SK-N-MC (cell line): ENCODE measurements at regions not wholly inside any gene's neighbourhood (a gene's known extent, or its start where the extent isn't known, plus 50 kb on each side); places are given as distances from the start of the nearest gene placed in this dataset.
"Not testable (repeated sequence)": the region's sequence is repeated elsewhere in the genome, so short reads cannot be mapped to it uniquely, and the experiment has no call there.

ENCODE experiments used
- DNase-seq: peaks from one replicate; pipeline ENCODE4 v3.0.0-alpha.2; 2011; ENCODE audit warnings: low read depth, low spot score
- H3K27ac ChIP-seq: fragments of 200-600 bp; sonication (generic); 2 replicates; pipeline ENCODE4 v1.5.1; 2016; ENCODE audit warnings: mixed run types
- H3K36me3 ChIP-seq: fragments of 200-600 bp; sonication (generic); 2 replicates; pipeline ENCODE4 v1.6.1; 2017; ENCODE audit warnings: antibody characterized with exemption, low read length, mixed read lengths; ENCODE audit not compliant: insufficient read depth
- H3K4me3 ChIP-seq: fragments of 200-600 bp; sonication (generic); 2 replicates; pipeline ENCODE4 v1.5.1; 2016
- H3K9ac ChIP-seq: fragments of 200-600 bp; sonication (generic); 2 replicates; pipeline ENCODE4 v1.8.0; 2017; ENCODE audit warnings: mixed run types, mixed read lengths; ENCODE audit not compliant: insufficient read length
- H3K9me3 ChIP-seq: fragments of 200-600 bp; sonication (generic); 2 replicates; pipeline ENCODE4 v1.6.1; 2017; ENCODE audit warnings: low read depth, mild to moderate bottlenecking, antibody characterized with exemption, low read length, moderate library complexity, mixed read lengths
- EZH2 ChIP-seq: fragments of 200-600 bp; sonication (generic); IDR thresholded peaks from one replicate; pipeline ENCODE4 v1.6.1; 2017; ENCODE audit warnings: antibody characterized with exemption
- FOXP2 ChIP-seq: optimal IDR thresholded peaks from 2 replicates; pipeline ENCODE3; 2011; ENCODE audit warnings: mild to moderate bottlenecking, moderate library complexity; ENCODE audit not compliant: insufficient read depth; ENCODE audit errors: extremely low read length, control extremely low read depth
- POLR2AphosphoS5 ChIP-seq: IDR thresholded peaks from 2 replicates; pipeline ENCODE4 v1.6.1; 2012; ENCODE audit warnings: mild to moderate bottlenecking, low read depth, low read length, borderline replicate concordance

DNA sequence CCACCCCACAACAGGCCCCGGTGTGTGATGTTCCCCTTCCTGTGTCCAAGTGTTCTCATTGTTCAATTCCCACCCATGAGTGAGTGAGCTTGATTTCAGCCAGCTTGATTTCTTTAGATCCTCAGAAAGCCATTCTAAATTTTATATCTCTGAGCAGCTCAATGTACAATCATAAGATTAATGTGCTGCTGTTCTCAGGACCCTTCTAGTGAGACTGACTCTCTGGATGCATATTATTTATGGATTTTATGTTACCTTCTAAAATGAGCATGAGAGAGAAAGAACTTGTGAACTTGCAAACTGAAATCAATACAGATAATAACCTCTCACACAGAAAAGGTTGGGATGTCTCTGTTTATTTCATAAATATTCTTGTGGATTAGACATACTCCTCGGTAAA lies 1133.5 kb upstream of the TMPRSS15 start:
- Histone ChIP-seq H3K27ac (no peak overlapping the region), H3K4me3 (no peak overlapping the region), H3K9me3 (no peaks in the 10 kb centered on the region), H3K36me3 (no peaks in the 10 kb centered on the region), H3K9ac (no peak overlapping the region)
- TF ChIP-seq FOXP2 (no peak), POLR2AphosphoS5 (no peak), EZH2 (no peak)
- no peak for DNase-seq

DNA sequence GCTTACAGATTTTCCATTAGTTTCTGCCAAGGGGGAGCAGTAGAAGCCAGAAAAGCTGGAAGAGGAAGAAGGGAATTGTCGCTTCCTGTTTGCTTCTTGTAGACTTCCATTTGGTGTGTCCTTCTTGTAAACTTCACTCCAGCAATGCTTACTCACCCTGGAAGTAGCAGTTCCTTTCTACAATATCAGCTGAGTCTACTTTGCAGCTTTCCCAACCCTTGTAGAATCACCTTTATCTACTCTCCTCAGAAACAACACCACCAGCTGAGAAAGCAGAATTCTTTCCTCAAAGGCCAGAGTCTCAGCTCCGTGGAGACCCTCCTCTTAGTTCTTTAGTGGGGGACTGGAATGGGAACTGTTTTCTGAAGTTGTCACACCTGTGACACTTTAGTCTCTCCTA lies 1136.7 kb upstream of the TMPRSS15 start:
- Histone ChIP-seq H3K36me3 (no peaks in the 10 kb centered on the region), H3K9ac (no peak overlapping the region), H3K27ac (no peak overlapping the region), H3K4me3 (no peak overlapping the region), H3K9me3 (no peaks in the 10 kb centered on the region)
- DNase-seq: no peak
- TF ChIP-seq FOXP2 (no peak), EZH2 (no peak), POLR2AphosphoS5 (no peak)

DNA sequence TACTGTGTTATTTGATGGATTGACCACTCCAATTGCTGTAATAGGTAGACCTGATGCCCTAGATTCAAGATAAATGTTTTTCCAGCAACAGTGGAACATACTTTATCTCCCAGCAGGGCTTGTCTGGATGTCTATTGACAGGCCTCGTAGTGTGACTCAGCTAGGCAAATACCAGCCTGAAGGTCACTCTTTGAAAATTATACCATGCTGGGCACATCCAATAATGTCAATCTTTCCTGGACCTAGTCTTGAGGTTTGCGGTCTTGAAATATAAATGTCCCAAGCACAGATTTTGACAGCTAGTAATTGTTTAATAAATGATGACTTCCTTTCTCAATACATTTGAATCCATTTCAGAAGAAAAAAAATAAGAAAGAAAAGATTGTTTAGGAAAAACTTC lies 1138.0 kb upstream of the TMPRSS15 start:
- TF ChIP-seq POLR2AphosphoS5: no peak
- TF ChIP-seq EZH2: no peak
- no peak for TF ChIP-seq FOXP2
- no peak for DNase-seq
- no peak overlapping the region for H3K27ac ChIP-seq
- no peak overlapping the region for H3K4me3 ChIP-seq
- H3K9me3 ChIP-seq: no peaks in the 10 kb centered on the region
- H3K36me3 ChIP-seq: no peaks in the 10 kb centered on the region
- no peak overlapping the region for H3K9ac ChIP-seq

DNA sequence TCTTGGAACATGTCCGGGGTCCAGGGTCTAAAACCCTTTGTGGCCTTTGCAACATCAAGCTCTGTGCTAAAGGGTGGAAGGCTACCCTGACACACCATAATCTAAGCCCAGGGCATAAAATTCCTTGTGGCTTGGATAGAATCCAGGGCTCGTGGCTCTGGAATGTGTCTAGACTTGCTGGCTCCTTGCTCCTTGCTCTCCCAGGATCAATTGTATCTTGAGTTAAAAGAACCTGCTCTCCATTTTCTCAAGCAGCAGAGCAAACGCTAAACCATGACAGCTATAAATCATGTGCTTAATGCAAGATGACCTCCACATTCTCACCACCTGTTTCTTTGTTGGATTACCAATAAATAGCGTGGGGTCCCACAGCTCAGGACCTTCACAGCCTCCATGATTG lies 1140.9 kb upstream of the TMPRSS15 start:
- not testable (repeated sequence) for H3K9me3 ChIP-seq, DNase-seq, H3K9ac ChIP-seq, H3K4me3 ChIP-seq, H3K36me3 ChIP-seq, H3K27ac ChIP-seq

DNA sequence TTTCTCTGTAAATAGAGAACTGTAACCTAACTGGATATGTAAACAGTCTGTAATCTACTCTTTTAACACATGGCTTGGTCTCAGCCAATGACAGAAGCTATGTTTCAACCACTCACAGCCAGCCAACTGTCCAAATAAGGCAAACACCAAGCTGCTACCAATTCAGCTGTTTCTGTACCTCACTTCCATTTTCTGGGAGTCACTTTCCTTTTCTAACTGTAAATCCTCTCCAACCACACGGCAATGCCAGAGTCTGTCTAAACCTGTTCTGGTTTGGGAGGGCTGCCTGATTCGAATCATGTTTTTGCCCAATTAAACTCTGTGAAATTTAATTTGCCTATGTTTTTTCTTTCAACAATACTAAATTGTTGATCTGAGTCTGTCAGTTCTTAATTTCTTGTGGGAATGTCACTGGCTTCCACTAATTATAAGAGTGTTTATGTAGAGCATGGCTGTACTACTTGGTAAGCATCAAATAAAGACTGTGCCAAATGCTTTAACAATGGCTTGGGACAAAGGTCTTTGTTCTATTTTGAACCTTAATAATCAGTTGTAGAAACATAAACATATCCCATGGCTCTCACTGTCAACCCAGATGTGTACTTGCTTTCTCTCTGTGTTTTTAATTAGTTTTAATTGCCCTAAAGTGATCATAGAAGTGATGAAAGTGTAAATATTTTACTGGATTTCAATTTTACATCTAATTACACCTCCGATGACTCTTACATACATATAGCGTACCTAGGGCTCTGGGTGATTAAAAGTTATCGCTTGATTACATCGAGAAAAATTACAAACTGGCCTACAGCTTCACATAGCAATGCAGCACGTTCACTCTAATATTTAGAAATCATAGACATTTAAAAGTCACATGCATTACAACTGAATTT lies 1144.6 kb upstream of the TMPRSS15 start:
- Histone ChIP-seq H3K9me3 (no peaks in the 10 kb centered on the region), H3K27ac (no peak overlapping the region), H3K9ac (no peak overlapping the region), H3K36me3 (no peaks in the 10 kb centered on the region), H3K4me3 (no peak overlapping the region)
- no peak for DNase-seq
- no peak for TF ChIP-seq EZH2
- TF ChIP-seq FOXP2: no peak
- no peak for TF ChIP-seq POLR2AphosphoS5

DNA sequence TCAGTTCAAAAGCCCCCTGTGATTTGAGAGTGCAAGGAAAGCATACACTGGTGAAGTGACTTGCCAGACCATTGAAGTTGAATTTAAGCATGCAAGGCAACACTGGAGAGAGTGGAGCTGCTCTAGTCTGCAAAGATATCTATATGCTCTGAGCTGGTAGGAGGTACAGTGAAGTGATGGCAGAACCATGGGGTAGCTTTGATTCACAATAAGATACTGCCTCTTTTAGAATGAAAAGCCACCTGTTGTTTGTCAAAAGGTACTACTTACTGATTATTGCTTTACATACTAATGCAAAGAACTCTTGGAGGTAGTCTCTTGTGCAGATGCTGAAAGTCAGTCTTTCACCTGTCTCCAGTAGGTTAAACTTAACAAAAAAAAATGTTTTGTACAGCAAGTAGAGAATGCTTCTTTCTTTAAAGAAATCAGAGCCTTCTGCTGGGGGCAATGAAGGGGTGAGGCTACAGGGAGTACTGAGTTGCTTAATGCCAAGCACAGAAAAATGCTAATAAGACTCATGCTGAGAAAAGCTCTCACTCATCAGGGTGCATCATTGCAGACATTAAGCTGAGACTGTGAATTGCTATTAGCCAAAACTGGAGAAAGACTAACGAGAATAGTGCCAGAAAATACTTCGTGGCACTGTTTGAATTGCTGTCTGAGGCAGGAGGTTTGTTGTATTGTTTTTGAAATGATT lies 1150.5 kb upstream of the TMPRSS15 start:
- no peak for TF ChIP-seq EZH2
- TF ChIP-seq FOXP2: no peak
- H3K27ac ChIP-seq: no peak overlapping the region
- no peaks in the 10 kb centered on the region for H3K9me3 ChIP-seq
- DNase-seq: peak; percentile 6
- no peaks in the 10 kb centered on the region for H3K36me3 ChIP-seq
- peak overlapping the region; percentile 10; the same call in 1 of the 2 replicates for H3K4me3 ChIP-seq
- no peak overlapping the region for H3K9ac ChIP-seq

DNA sequence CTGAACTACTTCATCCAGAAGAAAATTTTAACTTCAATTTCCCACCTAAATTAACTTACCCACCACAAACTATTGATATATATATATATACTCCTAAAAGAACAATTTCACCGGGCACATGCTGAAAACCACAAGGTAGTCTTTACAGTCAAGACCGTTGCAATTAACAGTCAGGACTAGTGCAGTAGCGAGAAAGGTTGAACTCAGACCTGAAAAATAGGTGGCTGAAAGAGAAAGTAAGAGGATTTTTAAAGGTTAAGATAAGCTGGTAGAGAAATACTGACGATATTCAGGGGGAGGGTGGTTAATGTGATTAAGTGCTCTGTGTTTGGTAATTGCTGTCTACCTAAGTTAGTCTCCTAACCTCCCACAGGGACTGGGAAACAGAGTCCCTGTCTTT lies 1153.5 kb upstream of the TMPRSS15 start:
- Histone ChIP-seq H3K36me3 (no peaks in the 10 kb centered on the region), H3K27ac (no peak overlapping the region), H3K9me3 (no peaks in the 10 kb centered on the region), H3K9ac (no peak overlapping the region), H3K4me3 (no peak overlapping the region)
- no peak for DNase-seq
- no peak for TF ChIP-seq FOXP2
- TF ChIP-seq POLR2AphosphoS5: no peak
- no peak for TF ChIP-seq EZH2

DNA sequence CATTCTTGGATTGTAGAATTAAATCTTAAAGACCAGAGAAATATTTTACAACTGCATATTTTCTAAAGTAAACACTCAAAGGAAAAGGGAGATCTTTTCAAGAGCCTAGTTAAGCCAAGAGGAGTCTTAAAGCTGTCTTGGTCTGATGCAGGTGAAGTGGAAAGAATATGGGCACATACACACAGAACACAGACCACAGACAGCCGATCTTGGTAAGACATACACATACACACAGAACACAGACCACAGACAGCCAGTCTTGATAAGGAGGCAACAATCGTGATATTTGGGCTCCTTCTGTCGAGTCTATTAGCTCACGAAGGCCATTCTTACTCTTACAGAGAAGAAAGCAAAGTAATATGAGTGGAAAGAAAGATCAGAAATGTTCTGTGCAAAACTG lies 1153.9 kb upstream of the TMPRSS15 start:
- DNase-seq: no peak
- no peak overlapping the region for H3K4me3 ChIP-seq
- H3K36me3 ChIP-seq: no peaks in the 10 kb centered on the region
- no peak overlapping the region for H3K27ac ChIP-seq
- H3K9ac ChIP-seq: no peak overlapping the region
- no peak for TF ChIP-seq POLR2AphosphoS5
- TF ChIP-seq FOXP2: no peak
- no peak for TF ChIP-seq EZH2
- no peaks in the 10 kb centered on the region for H3K9me3 ChIP-seq

DNA sequence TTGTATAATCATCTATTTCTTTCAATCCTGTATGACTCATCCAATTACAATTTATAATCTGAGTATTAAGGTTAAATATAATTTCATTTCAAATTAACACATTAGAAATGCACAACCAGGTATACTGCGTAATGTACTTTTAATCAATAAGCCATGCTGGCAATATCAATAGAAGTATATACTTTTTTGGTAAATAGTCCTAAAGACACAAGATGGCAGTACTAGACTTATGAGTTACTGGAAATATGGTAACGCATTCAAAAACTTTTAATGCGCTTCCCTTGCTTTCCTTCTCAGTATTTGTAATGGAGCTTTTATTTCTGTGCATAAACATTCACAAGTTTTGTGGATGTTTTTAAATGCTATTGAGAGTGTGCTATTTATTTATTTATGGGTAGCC lies 1162.0 kb upstream of the TMPRSS15 start:
- no peak overlapping the region for H3K9ac ChIP-seq
- no peaks in the 10 kb centered on the region for H3K36me3 ChIP-seq
- no peak overlapping the region for H3K4me3 ChIP-seq
- H3K27ac ChIP-seq: no peak overlapping the region
- no peaks in the 10 kb centered on the region for H3K9me3 ChIP-seq
- no peak for DNase-seq
- no peak for TF ChIP-seq POLR2AphosphoS5
